NCI-H2029 (cell line): ENCODE measurements at regions not wholly inside any gene's neighbourhood (a gene's known extent, or its start where the extent isn't known, plus 50 kb on each side); places are given as distances from the start of the nearest gene placed in this dataset.
"Not testable (repeated sequence)": the region's sequence is repeated elsewhere in the genome, so short reads cannot be mapped to it uniquely, and the experiment has no call there.

Experiments
- DNase-seq: peaks from one replicate; lab custom pipeline; 2025; lab: John Stamatoyannopoulos, UW

- no peak for DNase-seq
These were observed 138.3 kb downstream of the PCDH18 start for GRCh38 chr4:137394018-137394417.

DNA sequence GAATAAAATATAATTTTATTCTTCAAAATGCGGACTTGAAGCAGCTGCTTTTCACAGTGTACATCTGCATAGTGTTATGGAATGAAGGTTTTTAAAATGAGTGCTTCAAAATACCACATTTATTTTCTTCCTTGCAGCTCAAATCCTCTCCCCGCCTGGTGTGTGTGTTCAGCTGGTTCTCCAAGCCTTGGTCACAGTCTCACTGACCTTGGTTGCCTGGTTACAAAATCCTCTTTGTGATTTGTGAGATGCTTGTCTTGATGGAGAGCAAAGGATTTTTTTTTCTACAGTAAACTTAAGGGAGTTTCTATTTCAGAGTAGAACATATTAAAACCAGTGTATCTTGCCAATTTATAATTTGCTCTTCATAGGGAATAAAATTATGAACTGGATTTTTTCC is 139.2 kb downstream of the PCDH18 start:
- peak; percentile 13 for DNase-seq

- DNase-seq: no peak
These were observed 141.6 kb downstream of the PCDH18 start for GRCh38 chr4:137390707-137391106.

DNA sequence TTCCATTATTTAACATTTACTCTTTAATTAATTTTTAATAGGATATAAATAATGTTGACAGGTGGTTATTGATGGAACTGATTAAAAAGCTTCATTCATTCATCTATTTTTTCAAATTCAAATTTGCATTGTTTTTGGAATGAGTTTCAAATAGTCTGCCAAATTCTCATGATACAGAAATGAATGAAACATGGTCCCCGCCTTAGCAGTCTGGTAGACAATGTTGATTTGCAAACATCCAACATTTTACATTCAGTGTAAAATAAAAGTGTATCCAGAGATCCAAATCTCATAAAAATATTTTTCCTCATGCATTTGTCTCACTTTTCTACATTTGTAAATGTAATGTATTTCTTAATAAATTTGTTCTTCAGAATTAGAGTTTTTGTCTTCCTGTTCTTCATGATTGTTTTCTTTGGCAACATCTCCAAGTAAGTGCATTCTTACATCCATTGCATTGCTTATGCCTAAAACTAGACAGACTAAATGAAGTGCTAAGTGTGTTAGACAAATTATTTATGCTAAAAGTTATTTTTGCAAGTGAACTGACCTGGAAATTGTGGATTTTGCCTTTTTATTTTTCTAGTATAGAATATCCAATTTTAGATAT is 142.3 kb downstream of the PCDH18 start:
- no peak for DNase-seq

DNA sequence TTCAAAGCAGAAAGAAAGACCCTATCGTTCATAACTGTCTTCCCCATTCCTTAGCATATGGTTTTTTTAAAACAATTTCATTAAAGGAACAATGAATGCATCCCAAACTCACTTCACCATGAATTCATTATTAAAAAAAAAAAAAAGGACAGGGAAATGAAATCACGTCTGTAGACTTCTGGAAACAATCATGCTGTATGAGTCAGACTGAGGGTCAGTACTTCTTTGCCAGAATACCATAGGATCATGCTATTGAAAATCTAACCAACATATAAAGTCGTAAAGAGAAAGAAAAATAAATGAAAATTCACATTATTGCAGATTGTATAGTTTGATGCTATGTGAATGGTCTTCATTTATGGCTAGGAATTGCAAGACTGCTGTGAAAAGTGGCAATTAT is 144.4 kb downstream of the PCDH18 start:
- no peak for DNase-seq

DNA sequence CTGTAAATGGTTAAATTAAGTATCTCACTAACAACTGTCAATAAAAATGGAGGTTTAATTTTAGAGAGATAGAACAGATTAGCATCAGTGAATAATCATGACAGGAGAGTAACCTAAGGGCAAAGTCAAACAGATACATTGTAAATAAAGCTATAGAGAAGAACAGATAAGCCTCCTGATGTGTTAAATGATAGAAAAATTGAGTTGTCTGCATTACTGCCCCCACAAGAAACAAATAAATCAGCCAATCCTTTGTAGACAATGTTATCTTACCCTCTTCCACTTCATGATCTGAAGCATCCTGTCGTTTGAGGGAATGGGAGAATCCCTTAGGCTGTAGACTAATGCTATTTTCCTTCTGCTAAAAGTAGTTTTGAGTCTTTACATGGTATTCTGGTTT is 147.8 kb downstream of the PCDH18 start:
- DNase-seq: no peak

DNA sequence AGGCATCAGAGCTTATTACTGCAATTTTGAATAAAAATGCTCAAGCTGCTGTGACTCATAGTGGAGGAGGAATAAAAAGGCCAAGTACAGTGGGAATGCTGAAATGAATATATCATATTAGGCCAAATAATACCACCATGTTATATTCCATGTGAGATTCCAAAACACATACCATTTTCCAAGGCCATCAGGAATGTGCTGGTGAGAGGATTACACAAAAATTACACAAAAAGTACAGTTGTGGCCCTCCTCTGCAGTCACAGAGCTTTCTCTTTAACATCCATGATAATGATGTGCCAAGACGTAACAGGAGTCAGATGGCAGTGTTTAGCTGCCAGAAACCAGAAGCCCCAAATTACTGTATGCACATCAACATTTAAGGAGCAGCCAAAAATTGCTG is 153.5 kb downstream of the PCDH18 start:
- no peak for DNase-seq

DNA sequence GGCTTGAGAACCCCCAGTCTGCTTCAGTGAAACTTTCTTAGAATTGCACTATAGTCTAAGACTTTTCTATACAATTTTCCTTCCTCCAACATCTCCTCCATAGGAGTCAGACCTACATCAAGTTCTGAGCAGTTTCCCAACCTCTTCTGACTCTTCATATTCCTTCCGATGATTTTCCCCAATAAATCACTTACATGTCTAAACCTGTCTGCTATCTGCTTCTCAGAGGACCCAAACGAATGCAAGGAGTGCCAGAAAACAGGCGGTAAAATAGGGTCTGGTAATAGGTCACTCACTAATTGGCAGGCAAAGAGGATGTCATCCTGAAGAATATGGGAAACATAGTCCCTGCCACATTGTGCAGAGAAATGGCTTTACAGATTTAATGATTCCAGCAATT is 153.9 kb downstream of the PCDH18 start:
- DNase-seq: no peak

GRCh38 chr4:137376312-137376711 is 156.0 kb downstream of the PCDH18 start:
- DNase-seq: no peak

DNA sequence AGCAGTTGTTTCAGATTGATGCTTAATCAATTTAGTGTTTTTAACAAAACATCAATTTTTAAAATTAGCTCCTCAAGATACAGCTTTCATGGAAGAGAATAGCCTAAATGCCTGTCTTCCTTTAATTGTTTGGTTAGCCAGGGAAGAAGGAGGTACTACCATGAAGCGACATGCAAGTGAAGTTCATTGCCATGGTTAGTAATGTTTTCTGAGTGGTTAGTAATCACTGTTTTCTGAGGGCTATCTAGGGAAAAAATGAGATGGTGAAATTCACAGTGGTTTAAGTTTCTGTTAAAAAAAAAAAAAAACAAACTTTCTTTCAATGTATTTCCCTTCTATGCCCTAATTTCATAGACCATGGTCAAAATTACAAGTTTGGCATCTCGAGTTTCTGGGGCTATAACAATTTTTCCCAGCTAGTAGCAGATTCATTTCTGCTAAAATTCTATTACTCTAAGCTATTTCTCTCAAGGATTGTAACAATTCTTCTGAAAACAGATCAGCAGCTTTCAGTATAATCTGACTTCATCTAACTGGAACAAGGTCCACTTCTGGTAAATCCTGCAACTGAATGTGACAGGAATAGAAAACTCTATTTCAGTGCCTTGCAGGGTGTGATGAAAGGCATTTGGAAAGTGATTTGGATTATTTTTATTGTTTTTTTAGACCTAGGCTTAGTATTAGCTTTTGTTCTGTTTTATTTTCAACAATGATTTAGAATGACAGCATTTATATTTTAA is 157.0 kb downstream of the PCDH18 start:
- DNase-seq: no peak

DNA sequence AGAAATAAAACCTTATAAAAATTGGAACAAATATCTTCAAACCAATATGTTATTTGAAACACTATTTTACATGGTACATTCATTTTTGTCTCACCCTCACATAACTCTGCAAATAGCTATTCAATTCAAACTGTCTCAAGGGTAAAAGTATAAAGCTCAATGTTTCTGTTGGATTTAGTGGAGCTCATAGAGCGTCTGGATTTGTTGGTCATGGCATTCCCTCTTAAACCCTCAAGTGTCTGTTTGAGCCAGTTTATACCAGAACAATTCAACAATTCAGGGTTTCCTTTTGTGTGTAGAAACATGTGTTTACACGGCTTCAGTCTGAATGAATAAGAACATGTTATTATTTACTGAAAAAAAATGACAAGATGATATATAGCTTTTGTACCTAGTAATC is 161.6 kb downstream of the PCDH18 start:
- peak; percentile 15 for DNase-seq

DNA sequence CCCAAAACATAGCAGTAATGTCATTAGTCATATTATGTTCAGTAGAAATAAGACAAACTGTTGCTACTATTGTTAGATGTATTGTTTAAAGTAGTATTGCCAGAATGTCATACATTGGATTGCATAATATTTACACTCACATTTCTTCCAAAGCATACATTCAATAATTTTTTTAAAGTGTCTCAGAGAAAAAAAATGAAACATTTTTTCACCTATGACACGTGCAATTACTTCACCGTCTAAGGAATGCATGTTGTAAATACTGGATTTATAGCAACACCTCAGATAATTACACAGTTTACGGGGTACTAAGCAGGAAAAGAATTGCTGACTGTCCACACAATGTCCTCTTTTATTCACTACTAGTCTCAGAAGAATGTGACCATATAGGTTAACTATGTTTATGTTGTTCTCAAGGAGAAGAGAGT is 162.1 kb downstream of the PCDH18 start:
- no peak for DNase-seq

- DNase-seq: no peak
These were observed 164.7 kb downstream of the PCDH18 start for GRCh38 chr4:137367620-137368019.

GRCh38 chr4:137363496-137363895 is 168.8 kb downstream of the PCDH18 start:
- no peak for DNase-seq

DNA sequence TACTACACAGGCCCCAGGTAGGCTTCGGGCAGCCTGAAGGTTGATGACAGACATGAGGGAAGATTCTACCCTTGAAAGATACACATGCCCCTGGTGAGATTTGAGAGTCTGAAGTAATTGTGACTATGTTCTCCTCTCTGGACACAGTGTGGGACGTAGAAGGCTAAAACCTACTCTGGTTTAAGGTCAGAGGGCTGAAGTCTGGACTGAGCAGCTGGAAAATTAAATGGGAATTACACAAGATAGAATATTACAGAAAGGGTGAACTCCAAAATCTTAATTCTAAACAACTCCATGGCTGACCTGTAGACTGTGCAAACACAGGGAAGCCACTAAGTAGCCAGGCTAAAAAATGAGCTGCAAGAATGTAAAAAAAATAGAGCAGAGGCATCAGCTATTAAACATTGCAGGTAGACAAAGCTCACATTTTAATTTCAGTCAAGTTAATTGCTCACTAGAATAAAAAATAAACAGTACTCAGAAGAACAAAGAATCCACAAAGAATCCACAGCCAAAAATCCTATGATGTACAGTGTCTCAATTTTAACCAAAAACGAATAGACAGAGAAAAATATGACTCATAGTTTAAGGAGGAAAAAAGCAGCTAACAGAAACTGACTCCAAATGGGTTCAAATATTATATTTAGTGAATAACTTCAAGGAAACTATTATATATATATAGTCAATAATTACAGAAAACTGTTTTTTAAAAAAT is 170.4 kb downstream of the PCDH18 start:
- no peak for DNase-seq

DNA sequence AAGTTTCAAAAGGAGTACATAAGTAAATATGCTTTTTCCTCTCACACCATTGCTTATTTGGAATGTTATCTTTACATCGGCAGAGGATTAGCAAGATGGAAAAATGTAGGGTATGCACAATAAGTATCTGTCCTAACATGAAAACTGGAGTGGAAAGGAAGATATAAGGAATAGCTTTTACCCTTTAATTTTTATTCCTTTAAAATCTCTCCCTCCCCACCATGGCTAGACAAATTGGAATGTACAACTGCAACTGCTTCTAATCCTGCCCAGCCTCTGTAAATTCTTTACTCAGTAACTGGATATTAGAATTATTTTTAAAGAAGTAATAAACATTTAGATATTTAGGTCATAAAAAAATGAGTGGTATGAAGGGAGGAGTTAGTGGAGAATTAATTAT is 171.5 kb downstream of the PCDH18 start:
- no peak for DNase-seq

- no peak for DNase-seq
These were observed 172.5 kb downstream of the PCDH18 start for GRCh38 chr4:137359691-137360315.

DNA sequence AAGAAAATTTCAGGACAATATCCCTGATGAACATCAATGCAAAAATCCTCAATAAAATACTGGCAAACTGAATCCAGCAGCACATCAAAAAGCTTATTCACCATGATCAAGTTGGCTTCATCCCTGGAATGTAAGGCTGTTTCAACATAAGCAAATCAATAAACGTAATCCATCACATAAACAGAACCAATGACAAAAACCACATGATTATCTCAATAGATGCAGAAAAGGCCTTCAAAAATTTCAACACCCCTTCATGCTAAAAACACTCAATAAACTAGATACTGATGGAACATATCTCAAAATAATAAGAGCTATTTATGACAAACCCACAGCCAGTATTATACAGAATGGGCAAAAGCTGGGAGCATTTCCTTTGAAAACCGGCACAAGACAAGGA is 177.7 kb downstream of the PCDH18 start:
- not testable (repeated sequence) for DNase-seq

DNA sequence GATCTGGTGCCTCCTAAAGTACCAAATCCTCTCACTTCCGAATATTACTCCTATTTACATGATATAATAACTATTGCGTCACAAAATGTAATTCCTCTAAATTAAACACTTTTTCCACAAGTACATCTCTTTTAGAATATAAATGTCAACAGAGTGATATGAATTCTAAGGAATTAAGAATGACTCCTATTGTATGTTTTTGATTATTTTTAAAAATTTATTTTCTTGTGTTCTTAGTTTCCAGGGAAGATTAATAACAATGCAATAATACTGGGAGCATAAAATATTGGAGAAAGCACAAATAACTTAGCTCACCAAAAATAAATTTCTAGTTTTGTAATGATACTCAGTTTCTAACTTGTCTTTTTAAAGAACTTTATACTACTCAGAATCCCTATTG is 184.9 kb downstream of the PCDH18 start:
- DNase-seq: no peak

DNA sequence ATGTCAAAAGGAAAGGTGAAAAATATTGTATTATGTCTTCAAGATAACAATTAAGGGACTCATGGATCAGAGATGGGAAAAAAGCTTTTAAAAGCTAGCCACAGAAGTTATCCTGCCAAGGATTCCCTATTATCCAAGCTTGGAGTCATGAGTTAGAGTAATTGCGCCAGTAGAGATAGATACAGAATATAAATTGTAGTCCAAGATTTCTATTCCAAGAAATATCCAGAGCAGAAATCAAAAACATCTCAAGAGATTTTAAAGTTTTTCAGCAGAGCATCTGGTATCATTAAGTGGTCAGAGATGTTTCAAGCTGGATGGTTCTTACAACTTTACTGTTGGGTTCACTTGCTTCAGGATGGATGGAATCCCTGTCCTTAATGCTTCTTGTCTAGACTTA is 186.7 kb downstream of the PCDH18 start:
- DNase-seq: no peak

GRCh38 chr4:137343221-137343620 is 189.1 kb downstream of the PCDH18 start:
- no peak for DNase-seq

GRCh38 chr4:137333031-137333430 is 199.3 kb downstream of the PCDH18 start:
- DNase-seq: no peak

DNA sequence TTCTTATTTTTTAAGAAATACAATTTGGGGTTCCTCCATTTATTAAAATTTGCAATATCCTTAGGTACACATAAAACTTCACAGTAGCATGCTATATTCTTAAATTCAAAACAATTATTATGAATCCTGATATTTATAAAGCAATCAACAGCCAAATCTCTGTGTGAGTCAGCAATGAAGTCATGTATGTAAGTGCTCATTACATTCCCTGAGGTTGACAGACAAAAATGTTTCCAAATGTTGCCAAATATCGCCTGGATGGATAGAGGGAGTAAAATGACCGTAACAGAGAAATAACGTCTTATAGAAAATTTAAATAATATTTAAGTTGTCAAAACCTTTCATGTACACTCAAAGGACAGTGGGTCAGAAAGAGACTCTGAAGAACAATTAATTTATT is 220.0 kb downstream of the PCDH18 start:
- DNase-seq: no peak
